ENCODE measurements at regions not wholly inside any gene's neighbourhood (a gene's known extent, or its start where the extent isn't known, plus 50 kb on each side); places are given as distances from the start of the nearest gene placed in this dataset.

GRCh38 chr3:14333621-14334020 is 68.8 kb upstream of the SLC6A6 start:
- H3K27me3 ChIP-seq (ENCODE audit: control insufficient read depth in 1 of 2, insufficient read depth in 2 of 2, low read length in 2 of 2), result no peaks in the 10 kb centered on the region
- no peaks in the 10 kb centered on the region for H3K36me3 ChIP-seq (ENCODE audit: control insufficient read depth in 2 of 2, insufficient read depth in 2 of 2, low read length in 1 of 2)
- H3K4me1 ChIP-seq (ENCODE audit: control insufficient read depth in 2 of 2, insufficient read depth in 2 of 2, low read length in 1 of 2), result peaks cover 0 to 6% of the 10 kb centered on the region in 2 donors
- no peaks in the 10 kb centered on the region for H3K9me3 ChIP-seq (ENCODE audit: control insufficient read depth in 2 of 2, insufficient read depth in 1 of 2, low read depth in 1 of 2, low read length in 1 of 2)
- H3K4me3 ChIP-seq (ENCODE audit: low read depth in 1 of 2, low read length in 2 of 2), result no peak overlapping the region
- no peak overlapping the region for H3K27ac ChIP-seq (ENCODE audit: low read depth in 2 of 2, low read length in 1 of 2)
- WGBS, 2 donors, result 84 to 85% methylated on average over 8 of the region's 8 CpGs

- Histone ChIP-seq H3K27ac (ENCODE audit: low read depth in 2 of 2, low read length in 1 of 2) (no peak overlapping the region), H3K9me3 (ENCODE audit: control insufficient read depth in 2 of 2, insufficient read depth in 1 of 2, low read depth in 1 of 2, low read length in 1 of 2) (no peaks in the 10 kb centered on the region), H3K36me3 (ENCODE audit: control insufficient read depth in 2 of 2, insufficient read depth in 2 of 2, low read length in 1 of 2) (no peaks in the 10 kb centered on the region), H3K4me1 (ENCODE audit: control insufficient read depth in 2 of 2, insufficient read depth in 2 of 2, low read length in 1 of 2) (peaks cover 0 to 6% of the 10 kb centered on the region in 2 donors), H3K4me3 (ENCODE audit: low read depth in 1 of 2, low read length in 2 of 2) (no peak overlapping the region), H3K27me3 (ENCODE audit: control insufficient read depth in 1 of 2, insufficient read depth in 2 of 2, low read length in 2 of 2) (no peaks in the 10 kb centered on the region)
- 79 to 83% methylated on average over 4 of the region's 4 CpGs for WGBS, 2 donors
Observed at GRCh38 chr3:14334136-14334535, 68.3 kb upstream of the SLC6A6 start.

GRCh38 chr3:14334936-14335335 is 67.5 kb upstream of the SLC6A6 start:
- H3K4me3 ChIP-seq (ENCODE audit: low read depth in 1 of 2, low read length in 2 of 2), result no peak overlapping the region
- WGBS, 2 donors, result 77 to 86% methylated on average over 7 of the region's 7 CpGs

GRCh38 chr3:14335774-14336748 is 66.3 kb upstream of the SLC6A6 start:
- Histone ChIP-seq H3K4me3 (ENCODE audit: low read depth in 1 of 2, low read length in 2 of 2) (no peak overlapping the region), H3K27ac (ENCODE audit: low read depth in 2 of 2, low read length in 1 of 2) (no peak overlapping the region), H3K9me3 (ENCODE audit: control insufficient read depth in 2 of 2, insufficient read depth in 1 of 2, low read depth in 1 of 2, low read length in 1 of 2) (no peaks in the 10 kb centered on the region), H3K36me3 (ENCODE audit: control insufficient read depth in 2 of 2, insufficient read depth in 2 of 2, low read length in 1 of 2) (no peaks in the 10 kb centered on the region), H3K4me1 (ENCODE audit: control insufficient read depth in 2 of 2, insufficient read depth in 2 of 2, low read length in 1 of 2) (peaks cover 0 to 3% of the 10 kb centered on the region in 2 donors), H3K27me3 (ENCODE audit: control insufficient read depth in 1 of 2, insufficient read depth in 2 of 2, low read length in 2 of 2) (no peaks in the 10 kb centered on the region)
- 35 to 48% methylated on average over 10 of the region's 10 CpGs for WGBS, 2 donors

More at GRCh38 chr3:14334936-14335335, 67.5 kb upstream of the SLC6A6 start:
- H3K9me3 ChIP-seq (ENCODE audit: control insufficient read depth in 2 of 2, insufficient read depth in 1 of 2, low read depth in 1 of 2, low read length in 1 of 2), result no peaks in the 10 kb centered on the region
- no peaks in the 10 kb centered on the region for H3K36me3 ChIP-seq (ENCODE audit: control insufficient read depth in 2 of 2, insufficient read depth in 2 of 2, low read length in 1 of 2)
- no peak overlapping the region for H3K27ac ChIP-seq (ENCODE audit: low read depth in 2 of 2, low read length in 1 of 2)
- H3K27me3 ChIP-seq (ENCODE audit: control insufficient read depth in 1 of 2, insufficient read depth in 2 of 2, low read length in 2 of 2), result no peaks in the 10 kb centered on the region
- peaks cover 0 to 6% of the 10 kb centered on the region in 2 donors for H3K4me1 ChIP-seq (ENCODE audit: control insufficient read depth in 2 of 2, insufficient read depth in 2 of 2, low read length in 1 of 2)

GRCh38 chr3:14336749-14337598 is 65.4 kb upstream of the SLC6A6 start:
- H3K27ac ChIP-seq (ENCODE audit: low read depth in 2 of 2, low read length in 1 of 2), result peak overlapping the region in 1 of 2 donors; percentile 15
- WGBS, 2 donors, result 40 to 51% methylated on average over 17 of the region's 17 CpGs

GRCh38 chr3:14337828-14338227 is 64.6 kb upstream of the SLC6A6 start:
- H3K9me3 ChIP-seq (ENCODE audit: control insufficient read depth in 2 of 2, insufficient read depth in 1 of 2, low read depth in 1 of 2, low read length in 1 of 2), result no peaks in the 10 kb centered on the region
- no peaks in the 10 kb centered on the region for H3K36me3 ChIP-seq (ENCODE audit: control insufficient read depth in 2 of 2, insufficient read depth in 2 of 2, low read length in 1 of 2)
- no peak overlapping the region for H3K4me3 ChIP-seq (ENCODE audit: low read depth in 1 of 2, low read length in 2 of 2)
- H3K27me3 ChIP-seq (ENCODE audit: control insufficient read depth in 1 of 2, insufficient read depth in 2 of 2, low read length in 2 of 2), result no peaks in the 10 kb centered on the region
- peaks cover 0 to 3% of the 10 kb centered on the region in 2 donors for H3K4me1 ChIP-seq (ENCODE audit: control insufficient read depth in 2 of 2, insufficient read depth in 2 of 2, low read length in 1 of 2)
- no peak overlapping the region for H3K27ac ChIP-seq (ENCODE audit: low read depth in 2 of 2, low read length in 1 of 2)
- WGBS, 2 donors, result 40 to 53% methylated on average over 6 of the region's 6 CpGs

More at GRCh38 chr3:14336749-14337598, 65.4 kb upstream of the SLC6A6 start:
- H3K27me3 ChIP-seq (ENCODE audit: control insufficient read depth in 1 of 2, insufficient read depth in 2 of 2, low read length in 2 of 2), result no peaks in the 10 kb centered on the region
- no peak overlapping the region for H3K4me3 ChIP-seq (ENCODE audit: low read depth in 1 of 2, low read length in 2 of 2)
- H3K9me3 ChIP-seq (ENCODE audit: control insufficient read depth in 2 of 2, insufficient read depth in 1 of 2, low read depth in 1 of 2, low read length in 1 of 2), result no peaks in the 10 kb centered on the region
- H3K4me1 ChIP-seq (ENCODE audit: control insufficient read depth in 2 of 2, insufficient read depth in 2 of 2, low read length in 1 of 2), result peaks cover 0 to 3% of the 10 kb centered on the region in 2 donors
- no peaks in the 10 kb centered on the region for H3K36me3 ChIP-seq (ENCODE audit: control insufficient read depth in 2 of 2, insufficient read depth in 2 of 2, low read length in 1 of 2)

- Histone ChIP-seq H3K27ac (ENCODE audit: low read depth in 2 of 2, low read length in 1 of 2) (no peak overlapping the region), H3K4me1 (ENCODE audit: control insufficient read depth in 2 of 2, insufficient read depth in 2 of 2, low read length in 1 of 2) (peaks cover 0 to 3% of the 10 kb centered on the region in 2 donors), H3K4me3 (ENCODE audit: low read depth in 1 of 2, low read length in 2 of 2) (no peak overlapping the region), H3K27me3 (ENCODE audit: control insufficient read depth in 1 of 2, insufficient read depth in 2 of 2, low read length in 2 of 2) (no peaks in the 10 kb centered on the region), H3K9me3 (ENCODE audit: control insufficient read depth in 2 of 2, insufficient read depth in 1 of 2, low read depth in 1 of 2, low read length in 1 of 2) (no peaks in the 10 kb centered on the region), H3K36me3 (ENCODE audit: control insufficient read depth in 2 of 2, insufficient read depth in 2 of 2, low read length in 1 of 2) (no peaks in the 10 kb centered on the region)
- WGBS, 2 donors, result 68 to 74% methylated on average over 4 of the region's 4 CpGs
Observed at GRCh38 chr3:14338242-14338641, 64.2 kb upstream of the SLC6A6 start.

- H3K36me3 ChIP-seq (ENCODE audit: control insufficient read depth in 2 of 2, insufficient read depth in 2 of 2, low read length in 1 of 2), result no peaks in the 10 kb centered on the region
- 86 to 91% methylated on average over 7 of the region's 7 CpGs for WGBS, 2 donors
- H3K9me3 ChIP-seq (ENCODE audit: control insufficient read depth in 2 of 2, insufficient read depth in 1 of 2, low read depth in 1 of 2, low read length in 1 of 2), result no peaks in the 10 kb centered on the region
- H3K4me1 ChIP-seq (ENCODE audit: control insufficient read depth in 2 of 2, insufficient read depth in 2 of 2, low read length in 1 of 2), result peaks cover 0 to 3% of the 10 kb centered on the region in 2 donors
- no peak overlapping the region for H3K4me3 ChIP-seq (ENCODE audit: low read depth in 1 of 2, low read length in 2 of 2)
- no peak overlapping the region for H3K27ac ChIP-seq (ENCODE audit: low read depth in 2 of 2, low read length in 1 of 2)
- H3K27me3 ChIP-seq (ENCODE audit: control insufficient read depth in 1 of 2, insufficient read depth in 2 of 2, low read length in 2 of 2), result no peaks in the 10 kb centered on the region
Observed at GRCh38 chr3:14338898-14339458, 63.4 kb upstream of the SLC6A6 start.

GRCh38 chr3:14340960-14341708 is 61.3 kb upstream of the SLC6A6 start:
- no peaks in the 10 kb centered on the region for H3K27me3 ChIP-seq (ENCODE audit: control insufficient read depth in 1 of 2, insufficient read depth in 2 of 2, low read length in 2 of 2)
- H3K9me3 ChIP-seq (ENCODE audit: control insufficient read depth in 2 of 2, insufficient read depth in 1 of 2, low read depth in 1 of 2, low read length in 1 of 2), result no peaks in the 10 kb centered on the region
- H3K4me3 ChIP-seq (ENCODE audit: low read depth in 1 of 2, low read length in 2 of 2), result no peak overlapping the region

More at GRCh38 chr3:14340960-14341708, 61.3 kb upstream of the SLC6A6 start:
- WGBS, 2 donors, result 80% methylated on average over 14 of the region's 14 CpGs
- Histone ChIP-seq H3K27ac (ENCODE audit: low read depth in 2 of 2, low read length in 1 of 2) (no peak overlapping the region), H3K4me1 (ENCODE audit: control insufficient read depth in 2 of 2, insufficient read depth in 2 of 2, low read length in 1 of 2) (peaks cover 0 to 3% of the 10 kb centered on the region in 2 donors), H3K36me3 (ENCODE audit: control insufficient read depth in 2 of 2, insufficient read depth in 2 of 2, low read length in 1 of 2) (no peaks in the 10 kb centered on the region)
